Esophagus muscularis mucosa (tissue), 4 donors: ENCODE measurements at regions not wholly inside any gene's neighbourhood (a gene's known extent, or its start where the extent isn't known, plus 50 kb on each side); places are given as distances from the start of the nearest gene placed in this dataset.

ENCODE experiments used
- CTCF ChIP-seq, 3 experiments: fragments of 200-600 bp in 2 of 3; fragments of 450-650 bp in 1 of 3; sonication (generic) in 2 of 3; IDR thresholded peaks; one replicate each; pipeline ENCODE4 v1.5.1; 2017 to 2019; ENCODE audit warnings: antibody characterized with exemption in 3 of 3, mild to moderate bottlenecking in 2 of 3, moderate library complexity in 1 of 3
- EP300 ChIP-seq: sonication (generic); formaldehyde crosslinking; IDR thresholded peaks from one replicate; pipeline ENCODE4 v1.6.1; 2017; ENCODE audit warnings: antibody characterized with exemption
- POLR2AphosphoS5 ChIP-seq, 2 donors: sonication (generic); formaldehyde crosslinking; IDR thresholded peaks; one replicate each; pipeline ENCODE4 v1.6.1; 2017; ENCODE audit warnings: antibody characterized with exemption in 2 of 2

GRCh38 chr7:43058271-43059066 lies 54.0 kb upstream of the HECW1 start:
- no peak for TF ChIP-seq CTCF (IDR thresholded peaks at IDR 0.05)
- no peak for TF ChIP-seq EP300
- no peak for TF ChIP-seq POLR2AphosphoS5 (IDR thresholded peaks at IDR 0.05)
